ENCODE measurements at regions not wholly inside any gene's neighbourhood (a gene's known extent, or its start where the extent isn't known, plus 50 kb on each side); places are given as distances from the start of the nearest gene placed in this dataset.

GRCh38 chr6:139776041-139776440 lies 401.6 kb upstream of the CITED2 start:
- H3K9ac ChIP-seq (ENCODE audit: low read length), result no peak overlapping the region
- H3K9me3 ChIP-seq (ENCODE audit: low read length), result no peaks in the 10 kb centered on the region
- no peaks in the 10 kb centered on the region for H3K36me3 ChIP-seq (ENCODE audit: insufficient read depth, low read length)
- H4K20me1 ChIP-seq (ENCODE audit: insufficient read depth, low read depth, low read length), result no peaks in the 10 kb centered on the region
- H3K27ac ChIP-seq (ENCODE audit: low read length), result no peak overlapping the region
- no peaks in the 10 kb centered on the region for H3K9me2 ChIP-seq (replicated peaks; ENCODE audit: insufficient read depth, low read length)
- peaks cover 14% of the 10 kb centered on the region for H3K4me1 ChIP-seq (ENCODE audit: low read length)
- H3K4me3 ChIP-seq (ENCODE audit: low read length), result no peak overlapping the region
- H2AFZ ChIP-seq (ENCODE audit: low read length), result no peak overlapping the region
- no peaks in the 10 kb centered on the region for H3K27me3 ChIP-seq (ENCODE audit: low read length)
- DNase-seq, result no peak
- H3K4me2 ChIP-seq (ENCODE audit: low read depth, low read length, poor library complexity, severe bottlenecking), result no peak overlapping the region
- H3K79me2 ChIP-seq (ENCODE audit: low read length), result no peaks in the 10 kb centered on the region

- H2AFZ ChIP-seq (ENCODE audit: low read length), result no peak overlapping the region
- no peaks in the 10 kb centered on the region for H4K20me1 ChIP-seq (ENCODE audit: insufficient read depth, low read depth, low read length)
- H3K79me2 ChIP-seq (ENCODE audit: low read length), result no peaks in the 10 kb centered on the region
- no peak overlapping the region for H3K27ac ChIP-seq (ENCODE audit: low read length)
- H3K9me2 ChIP-seq (replicated peaks; ENCODE audit: insufficient read depth, low read length), result no peaks in the 10 kb centered on the region
- DNase-seq, result no peak
- no peak overlapping the region for H3K4me2 ChIP-seq (ENCODE audit: low read depth, low read length, poor library complexity, severe bottlenecking)
- H3K9me3 ChIP-seq (ENCODE audit: low read length), result no peaks in the 10 kb centered on the region
- no peaks in the 10 kb centered on the region for H3K36me3 ChIP-seq (ENCODE audit: insufficient read depth, low read length)
- H3K4me1 ChIP-seq (ENCODE audit: low read length), result peaks cover 6% of the 10 kb centered on the region
- no peak overlapping the region for H3K9ac ChIP-seq (ENCODE audit: low read length)
- no peak overlapping the region for H3K4me3 ChIP-seq (ENCODE audit: low read length)
- no peaks in the 10 kb centered on the region for H3K27me3 ChIP-seq (ENCODE audit: low read length)
These were observed 393.7 kb upstream of the CITED2 start for GRCh38 chr6:139768196-139768595.

- no peaks in the 10 kb centered on the region for H4K20me1 ChIP-seq (ENCODE audit: insufficient read depth, low read depth, low read length)
- no peak for DNase-seq
- no peak overlapping the region for H3K4me3 ChIP-seq (ENCODE audit: low read length)
- no peak overlapping the region for H3K27ac ChIP-seq (ENCODE audit: low read length)
- H2AFZ ChIP-seq (ENCODE audit: low read length), result no peak overlapping the region
- H3K9ac ChIP-seq (ENCODE audit: low read length), result no peak overlapping the region
- no peaks in the 10 kb centered on the region for H3K9me3 ChIP-seq (ENCODE audit: low read length)
- peaks cover 6% of the 10 kb centered on the region for H3K4me1 ChIP-seq (ENCODE audit: low read length)
- no peaks in the 10 kb centered on the region for H3K9me2 ChIP-seq (replicated peaks; ENCODE audit: insufficient read depth, low read length)
- no peak overlapping the region for H3K4me2 ChIP-seq (ENCODE audit: low read depth, low read length, poor library complexity, severe bottlenecking)
- H3K79me2 ChIP-seq (ENCODE audit: low read length), result no peaks in the 10 kb centered on the region
- H3K27me3 ChIP-seq (ENCODE audit: low read length), result no peaks in the 10 kb centered on the region
- no peaks in the 10 kb centered on the region for H3K36me3 ChIP-seq (ENCODE audit: insufficient read depth, low read length)
These were observed 392.3 kb upstream of the CITED2 start for GRCh38 chr6:139766796-139767195.

- peaks cover 6% of the 10 kb centered on the region for H3K4me1 ChIP-seq (ENCODE audit: low read length)
- no peaks in the 10 kb centered on the region for H3K79me2 ChIP-seq (ENCODE audit: low read length)
- no peak overlapping the region for H3K9ac ChIP-seq (ENCODE audit: low read length)
- H3K4me2 ChIP-seq (ENCODE audit: low read depth, low read length, poor library complexity, severe bottlenecking), result no peak overlapping the region
- no peaks in the 10 kb centered on the region for H3K9me3 ChIP-seq (ENCODE audit: low read length)
- H3K27ac ChIP-seq (ENCODE audit: low read length), result no peak overlapping the region
- no peaks in the 10 kb centered on the region for H4K20me1 ChIP-seq (ENCODE audit: insufficient read depth, low read depth, low read length)
- H3K36me3 ChIP-seq (ENCODE audit: insufficient read depth, low read length), result no peaks in the 10 kb centered on the region
- H3K27me3 ChIP-seq (ENCODE audit: low read length), result no peaks in the 10 kb centered on the region
- no peak overlapping the region for H3K4me3 ChIP-seq (ENCODE audit: low read length)
- no peak for DNase-seq
- H2AFZ ChIP-seq (ENCODE audit: low read length), result no peak overlapping the region
- H3K9me2 ChIP-seq (replicated peaks; ENCODE audit: insufficient read depth, low read length), result no peaks in the 10 kb centered on the region
These were observed 391.4 kb upstream of the CITED2 start for GRCh38 chr6:139765825-139766285.

DNA sequence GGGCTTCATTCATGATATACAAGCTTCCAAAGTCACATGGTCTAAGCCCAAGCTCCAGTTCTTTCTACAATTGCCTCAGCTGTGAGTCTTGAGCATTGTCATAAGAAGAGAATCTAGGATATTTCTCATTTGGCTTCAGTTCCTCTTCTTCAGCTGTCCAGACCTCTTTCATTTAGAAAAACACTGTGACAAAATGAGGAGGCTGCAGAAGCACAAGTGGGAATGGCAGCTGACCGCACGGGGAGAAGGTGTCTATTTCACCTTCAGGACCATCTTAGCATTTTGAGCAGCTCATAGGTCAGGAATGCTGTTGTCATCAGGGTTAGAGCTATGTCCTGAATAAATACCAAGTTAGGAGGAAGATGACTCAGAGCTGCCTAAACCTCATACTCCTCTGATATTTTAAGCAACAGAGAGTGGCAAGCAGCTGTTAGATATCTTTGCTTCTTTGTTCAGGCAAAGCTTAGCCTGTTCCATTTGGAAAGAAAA lies 390.1 kb upstream of the CITED2 start:
- H3K9ac ChIP-seq (ENCODE audit: low read length), result no peak overlapping the region
- H3K4me2 ChIP-seq (ENCODE audit: low read depth, low read length, poor library complexity, severe bottlenecking), result no peak overlapping the region
- no peak overlapping the region for H2AFZ ChIP-seq (ENCODE audit: low read length)
- H4K20me1 ChIP-seq (ENCODE audit: insufficient read depth, low read depth, low read length), result no peaks in the 10 kb centered on the region
- no peaks in the 10 kb centered on the region for H3K79me2 ChIP-seq (ENCODE audit: low read length)
- no peaks in the 10 kb centered on the region for H3K9me2 ChIP-seq (replicated peaks; ENCODE audit: insufficient read depth, low read length)
- DNase-seq, result no peak
- no peak overlapping the region for H3K4me3 ChIP-seq (ENCODE audit: low read length)
- no peaks in the 10 kb centered on the region for H3K36me3 ChIP-seq (ENCODE audit: insufficient read depth, low read length)
- H3K4me1 ChIP-seq (ENCODE audit: low read length), result peaks cover 6% of the 10 kb centered on the region
- H3K27me3 ChIP-seq (ENCODE audit: low read length), result no peaks in the 10 kb centered on the region
- H3K9me3 ChIP-seq (ENCODE audit: low read length), result no peaks in the 10 kb centered on the region
- H3K27ac ChIP-seq (ENCODE audit: low read length), result no peak overlapping the region

DNA sequence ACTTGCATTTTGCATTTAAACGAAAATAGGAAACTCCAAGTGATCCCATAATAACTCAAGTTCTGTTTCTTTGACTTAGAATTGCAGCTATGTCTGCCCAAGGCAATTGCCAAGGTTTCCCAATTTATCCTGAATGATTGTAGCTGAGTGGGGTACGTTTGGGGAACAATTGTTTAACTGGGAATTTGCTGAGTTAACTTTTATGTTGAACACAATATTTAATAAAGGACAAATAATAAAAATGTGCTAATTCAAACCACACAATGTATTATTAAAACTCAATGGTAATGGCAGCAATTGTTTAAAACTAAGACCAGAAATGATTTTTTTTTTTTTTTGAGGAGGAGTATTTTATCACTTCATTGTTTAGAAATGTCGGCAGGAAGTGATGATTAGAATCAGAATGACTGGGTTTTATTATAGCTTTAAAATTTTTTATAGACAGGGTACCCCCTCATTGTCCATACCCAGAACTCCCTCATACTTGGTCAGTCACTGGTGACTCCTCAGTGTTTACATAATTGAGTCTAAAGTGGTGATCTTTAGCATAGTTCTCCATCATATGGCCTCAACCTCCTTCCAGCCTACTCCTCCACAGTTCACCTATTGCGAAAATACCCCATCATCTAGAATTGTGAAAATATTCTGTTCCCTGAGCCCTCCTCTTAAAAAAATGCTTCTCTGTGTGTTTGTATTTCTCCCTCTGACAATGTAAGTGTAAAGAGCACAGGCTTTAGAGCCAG lies 389.2 kb upstream of the CITED2 start:
- no peak overlapping the region for H3K9ac ChIP-seq (ENCODE audit: low read length)
- DNase-seq, result no peak
- no peak overlapping the region for H3K27ac ChIP-seq (ENCODE audit: low read length)
- no peaks in the 10 kb centered on the region for H3K36me3 ChIP-seq (ENCODE audit: insufficient read depth, low read length)
- H3K79me2 ChIP-seq (ENCODE audit: low read length), result no peaks in the 10 kb centered on the region
- peaks cover 6% of the 10 kb centered on the region for H3K4me1 ChIP-seq (ENCODE audit: low read length)
- H4K20me1 ChIP-seq (ENCODE audit: insufficient read depth, low read depth, low read length), result no peaks in the 10 kb centered on the region
- no peak overlapping the region for H2AFZ ChIP-seq (ENCODE audit: low read length)
- H3K4me2 ChIP-seq (ENCODE audit: low read depth, low read length, poor library complexity, severe bottlenecking), result no peak overlapping the region
- H3K9me2 ChIP-seq (replicated peaks; ENCODE audit: insufficient read depth, low read length), result no peaks in the 10 kb centered on the region
- no peaks in the 10 kb centered on the region for H3K27me3 ChIP-seq (ENCODE audit: low read length)
- no peak overlapping the region for H3K4me3 ChIP-seq (ENCODE audit: low read length)
- H3K9me3 ChIP-seq (ENCODE audit: low read length), result no peaks in the 10 kb centered on the region

DNA sequence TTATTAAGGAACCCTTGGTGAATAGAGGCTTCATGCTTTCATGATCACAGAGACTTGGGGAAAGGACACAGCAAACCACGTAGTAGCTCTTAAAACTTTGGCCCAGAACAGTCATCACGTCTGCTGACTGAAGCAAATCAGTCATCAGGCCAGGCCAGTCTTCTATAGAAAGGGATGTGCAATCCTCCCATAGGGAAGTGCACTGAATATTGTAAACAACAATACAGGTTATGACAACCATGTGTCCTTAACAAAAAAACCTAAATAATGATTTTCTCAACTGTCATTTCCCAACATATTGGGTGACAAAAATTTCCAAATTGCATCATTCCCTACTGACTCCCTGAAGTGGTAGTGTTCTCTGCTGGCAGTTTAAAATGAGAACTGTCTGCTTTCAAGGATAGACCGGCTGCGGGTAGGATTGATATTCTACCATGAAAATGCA lies 388.2 kb upstream of the CITED2 start:
- no peak overlapping the region for H3K4me2 ChIP-seq (ENCODE audit: low read depth, low read length, poor library complexity, severe bottlenecking)
- no peaks in the 10 kb centered on the region for H3K9me3 ChIP-seq (ENCODE audit: low read length)
- H3K27me3 ChIP-seq (ENCODE audit: low read length), result no peaks in the 10 kb centered on the region
- H3K4me1 ChIP-seq (ENCODE audit: low read length), result peaks cover 6% of the 10 kb centered on the region
- H3K9me2 ChIP-seq (replicated peaks; ENCODE audit: insufficient read depth, low read length), result no peaks in the 10 kb centered on the region
- no peaks in the 10 kb centered on the region for H4K20me1 ChIP-seq (ENCODE audit: insufficient read depth, low read depth, low read length)
- no peak overlapping the region for H3K4me3 ChIP-seq (ENCODE audit: low read length)
- no peaks in the 10 kb centered on the region for H3K36me3 ChIP-seq (ENCODE audit: insufficient read depth, low read length)
- no peak overlapping the region for H3K27ac ChIP-seq (ENCODE audit: low read length)
- DNase-seq, result no peak
- no peak overlapping the region for H2AFZ ChIP-seq (ENCODE audit: low read length)
- H3K79me2 ChIP-seq (ENCODE audit: low read length), result no peaks in the 10 kb centered on the region
- no peak overlapping the region for H3K9ac ChIP-seq (ENCODE audit: low read length)

GRCh38 chr6:139760128-139760527 lies 385.7 kb upstream of the CITED2 start:
- Histone ChIP-seq H3K27me3 (ENCODE audit: low read length) (no peaks in the 10 kb centered on the region), H3K4me3 (ENCODE audit: low read length) (no peak overlapping the region), H3K9me3 (ENCODE audit: low read length) (no peaks in the 10 kb centered on the region), H3K4me1 (ENCODE audit: low read length) (peaks cover 6% of the 10 kb centered on the region), H3K9ac (ENCODE audit: low read length) (no peak overlapping the region), H3K9me2 (replicated peaks; ENCODE audit: insufficient read depth, low read length) (no peaks in the 10 kb centered on the region), H2AFZ (ENCODE audit: low read length) (no peak overlapping the region), H4K20me1 (ENCODE audit: insufficient read depth, low read depth, low read length) (no peaks in the 10 kb centered on the region), H3K27ac (ENCODE audit: low read length) (no peak overlapping the region), H3K36me3 (ENCODE audit: insufficient read depth, low read length) (no peaks in the 10 kb centered on the region), H3K4me2 (ENCODE audit: low read depth, low read length, poor library complexity, severe bottlenecking) (no peak overlapping the region), H3K79me2 (ENCODE audit: low read length) (no peaks in the 10 kb centered on the region)
- DNase-seq, result no peak

Data from Karpas-422 (cell line).